Astrocyte (in vitro differentiated cells and primary cell): ENCODE measurements at regions not wholly inside any gene's neighbourhood (a gene's known extent, or its start where the extent isn't known, plus 50 kb on each side); places are given as distances from the start of the nearest gene placed in this dataset.

Source experiments
- DNase-seq: peaks from one replicate; pipeline ENCODE4 v3.0.0-alpha.2; 2010; ENCODE audit warnings: low read depth
- FAIRE-seq: peaks from 2 replicates; lab custom pipeline; 2011; peaks lifted over from hg19 to GRCh38; lab: Jason Lieb, UNC
- H2AFZ ChIP-seq: 2 replicates; pipeline ENCODE4 v1.6.0; 2012; ENCODE audit warnings: low read depth, low read length, inconsistent platforms
- H3K27ac ChIP-seq: 2 replicates; pipeline ENCODE4 v1.5.1; 2011; ENCODE audit warnings: low read depth, low read length, inconsistent platforms
- H3K27me3 ChIP-seq: 2 replicates; pipeline ENCODE4 v1.6.0; 2011; ENCODE audit warnings: low read length, inconsistent platforms; ENCODE audit not compliant: insufficient read depth
- H3K36me3 ChIP-seq: 2 replicates; pipeline ENCODE4 v1.5.1; 2011; ENCODE audit warnings: low read length, inconsistent platforms; ENCODE audit not compliant: insufficient read depth
- H3K4me1 ChIP-seq: 2 replicates; pipeline ENCODE4 v1.5.1; 2011; ENCODE audit warnings: low read length, inconsistent platforms; ENCODE audit not compliant: insufficient read depth
- H3K4me2 ChIP-seq: 2 replicates; pipeline ENCODE4 v1.6.0; 2012; ENCODE audit warnings: low read length, inconsistent platforms
- H3K4me3 ChIP-seq: 2 replicates; pipeline ENCODE4 v1.5.1; 2011; ENCODE audit warnings: low read depth, mild to moderate bottlenecking, low read length, inconsistent platforms; ENCODE audit not compliant: insufficient read depth
- H3K79me2 ChIP-seq: 2 replicates; pipeline ENCODE4 v1.6.0; 2012; ENCODE audit warnings: mild to moderate bottlenecking, low read length, inconsistent platforms; ENCODE audit not compliant: insufficient read depth
- H3K9ac ChIP-seq: 2 replicates; pipeline ENCODE4 v1.6.0; 2012; ENCODE audit warnings: mild to moderate bottlenecking, low read length, inconsistent platforms
- H3K9me3 ChIP-seq: 2 replicates; pipeline ENCODE4 v1.5.1; 2012; ENCODE audit warnings: low read depth, mild to moderate bottlenecking, low read length, inconsistent platforms; ENCODE audit not compliant: insufficient read depth
- H4K20me1 ChIP-seq: 2 replicates; pipeline ENCODE4 v1.6.0; 2012; ENCODE audit warnings: low read length, inconsistent platforms; ENCODE audit not compliant: insufficient read depth
- H3K27ac Mint-ChIP-seq: one replicate; pipeline ENCODE4 v1.8.0; 2021; ENCODE audit warnings: mild to moderate bottlenecking, mixed read lengths; ENCODE audit not compliant: unreplicated experiment
- H3K27me3 Mint-ChIP-seq: one replicate; pipeline ENCODE4 v1.8.0; 2021; ENCODE audit warnings: low read depth, mixed read lengths; ENCODE audit not compliant: unreplicated experiment
- H3K36me3 Mint-ChIP-seq: one replicate; pipeline ENCODE4 v1.8.0; 2021; ENCODE audit warnings: low read depth, mixed read lengths; ENCODE audit not compliant: unreplicated experiment
- H3K4me1 Mint-ChIP-seq: one replicate; pipeline ENCODE4 v1.8.0; 2021; ENCODE audit warnings: low read depth, mixed read lengths; ENCODE audit not compliant: unreplicated experiment
- H3K4me3 Mint-ChIP-seq: one replicate; pipeline ENCODE4 v1.8.0; 2021; ENCODE audit warnings: mild to moderate bottlenecking, moderate library complexity, mixed read lengths; ENCODE audit not compliant: unreplicated experiment
- H3K9me3 Mint-ChIP-seq: one replicate; pipeline ENCODE4 v1.8.0; 2021; ENCODE audit warnings: mild to moderate bottlenecking, mixed read lengths; ENCODE audit not compliant: unreplicated experiment
- CTCF ChIP-seq: IDR thresholded peaks from 2 replicates; pipeline ENCODE4 v1.5.1; 2011; ENCODE audit warnings: low read depth, mild to moderate bottlenecking, inconsistent platforms, low read length, moderate library complexity; ENCODE audit not compliant: insufficient read depth
- EZH2 ChIP-seq: IDR thresholded peaks from 2 replicates; pipeline ENCODE4 v1.6.1; 2012; ENCODE audit warnings: mild to moderate bottlenecking, low read length, inconsistent platforms; ENCODE audit not compliant: insufficient read depth

- Histone ChIP-seq H3K4me3 (no peak overlapping the region), H4K20me1 (no peaks in the 10 kb centered on the region), H3K9ac (no peak overlapping the region), H3K4me1 (no peaks in the 10 kb centered on the region), H3K27ac (no peak overlapping the region), H3K9me3 (peaks cover 4% of the 10 kb centered on the region), H2AFZ (no peak overlapping the region), H3K36me3 (no peaks in the 10 kb centered on the region), H3K79me2 (no peaks in the 10 kb centered on the region), H3K4me2 (no peak overlapping the region), H3K27me3 (no peaks in the 10 kb centered on the region)
- FAIRE-seq (no peak), DNase-seq (no peak)
- no peaks in the 10 kb centered on the region for H3K4me1 Mint-ChIP-seq
- H3K36me3 Mint-ChIP-seq: no peaks in the 10 kb centered on the region
- peaks cover 4% of the 10 kb centered on the region for H3K9me3 Mint-ChIP-seq
- no peak for TF ChIP-seq EZH2
- no peak for TF ChIP-seq CTCF
- H3K27me3 Mint-ChIP-seq: peaks cover 5% of the 10 kb centered on the region
- no peak overlapping the region for H3K27ac Mint-ChIP-seq
- no peak overlapping the region for H3K4me3 Mint-ChIP-seq
These were observed 72.1 kb downstream of the SOD2 start for GRCh38 chr6:159620947-159621346.

GRCh38 chr6:159617444-159617843 lies 75.6 kb downstream of the SOD2 start:
- H3K27me3 Mint-ChIP-seq: peaks cover 5% of the 10 kb centered on the region
- no peak for FAIRE-seq
- peaks cover 11% of the 10 kb centered on the region for H3K9me3 Mint-ChIP-seq
- no peak overlapping the region for H3K27ac ChIP-seq
- no peaks in the 10 kb centered on the region for H3K79me2 ChIP-seq
- no peaks in the 10 kb centered on the region for H3K36me3 Mint-ChIP-seq
- H3K9ac ChIP-seq: no peak overlapping the region
- no peak overlapping the region for H3K4me3 Mint-ChIP-seq
- TF ChIP-seq CTCF (no peak), EZH2 (no peak)
- no peaks in the 10 kb centered on the region for H3K36me3 ChIP-seq
- no peaks in the 10 kb centered on the region for H3K4me1 ChIP-seq
- H3K27ac Mint-ChIP-seq: no peak overlapping the region
- no peak for DNase-seq
- peaks cover 4% of the 10 kb centered on the region for H3K9me3 ChIP-seq
- no peaks in the 10 kb centered on the region for H3K4me1 Mint-ChIP-seq
- H4K20me1 ChIP-seq: no peaks in the 10 kb centered on the region
- H3K4me3 ChIP-seq: no peak overlapping the region
- H3K4me2 ChIP-seq: no peak overlapping the region
- H2AFZ ChIP-seq: no peak overlapping the region
- no peaks in the 10 kb centered on the region for H3K27me3 ChIP-seq

- peaks cover 5% of the 10 kb centered on the region for H3K27me3 Mint-ChIP-seq
- no peaks in the 10 kb centered on the region for H3K4me1 Mint-ChIP-seq
- H3K9me3 Mint-ChIP-seq: peaks cover 11% of the 10 kb centered on the region
- Histone ChIP-seq H3K4me2 (no peak overlapping the region), H4K20me1 (no peaks in the 10 kb centered on the region), H3K9ac (no peak overlapping the region), H2AFZ (no peak overlapping the region), H3K79me2 (no peaks in the 10 kb centered on the region), H3K4me1 (no peaks in the 10 kb centered on the region), H3K27me3 (no peaks in the 10 kb centered on the region), H3K36me3 (no peaks in the 10 kb centered on the region), H3K4me3 (no peak overlapping the region), H3K27ac (no peak overlapping the region), H3K9me3 (peaks cover 4% of the 10 kb centered on the region)
- TF ChIP-seq EZH2 (no peak), CTCF (no peak)
- FAIRE-seq (no peak), DNase-seq (no peak)
- H3K36me3 Mint-ChIP-seq: no peaks in the 10 kb centered on the region
- H3K27ac Mint-ChIP-seq: no peak overlapping the region
- no peak overlapping the region for H3K4me3 Mint-ChIP-seq
These were observed 76.6 kb downstream of the SOD2 start for GRCh38 chr6:159616456-159616855.
